Astrocyte (in vitro differentiated cells and primary cell): ENCODE measurements at regions not wholly inside any gene's neighbourhood (a gene's known extent, or its start where the extent isn't known, plus 50 kb on each side); places are given as distances from the start of the nearest gene placed in this dataset.
"Not testable (repeated sequence)": the region's sequence is repeated elsewhere in the genome, so short reads cannot be mapped to it uniquely, and the experiment has no call there.

Experiments used
- DNase-seq: peaks from one replicate; pipeline ENCODE4 v3.0.0-alpha.2; 2010; ENCODE audit warnings: low read depth
- FAIRE-seq: peaks from 2 replicates; lab custom pipeline; 2011; peaks lifted over from hg19 to GRCh38; lab: Jason Lieb, UNC
- H2AFZ ChIP-seq: 2 replicates; pipeline ENCODE4 v1.6.0; 2012; ENCODE audit warnings: low read depth, low read length, inconsistent platforms
- H3K27ac ChIP-seq: 2 replicates; pipeline ENCODE4 v1.5.1; 2011; ENCODE audit warnings: low read depth, low read length, inconsistent platforms
- H3K27me3 ChIP-seq: 2 replicates; pipeline ENCODE4 v1.6.0; 2011; ENCODE audit warnings: low read length, inconsistent platforms; ENCODE audit not compliant: insufficient read depth
- H3K36me3 ChIP-seq: 2 replicates; pipeline ENCODE4 v1.5.1; 2011; ENCODE audit warnings: low read length, inconsistent platforms; ENCODE audit not compliant: insufficient read depth
- H3K4me1 ChIP-seq: 2 replicates; pipeline ENCODE4 v1.5.1; 2011; ENCODE audit warnings: low read length, inconsistent platforms; ENCODE audit not compliant: insufficient read depth
- H3K4me2 ChIP-seq: 2 replicates; pipeline ENCODE4 v1.6.0; 2012; ENCODE audit warnings: low read length, inconsistent platforms
- H3K4me3 ChIP-seq: 2 replicates; pipeline ENCODE4 v1.5.1; 2011; ENCODE audit warnings: low read depth, mild to moderate bottlenecking, low read length, inconsistent platforms; ENCODE audit not compliant: insufficient read depth
- H3K79me2 ChIP-seq: 2 replicates; pipeline ENCODE4 v1.6.0; 2012; ENCODE audit warnings: mild to moderate bottlenecking, low read length, inconsistent platforms; ENCODE audit not compliant: insufficient read depth
- H3K9ac ChIP-seq: 2 replicates; pipeline ENCODE4 v1.6.0; 2012; ENCODE audit warnings: mild to moderate bottlenecking, low read length, inconsistent platforms
- H3K9me3 ChIP-seq: 2 replicates; pipeline ENCODE4 v1.5.1; 2012; ENCODE audit warnings: low read depth, mild to moderate bottlenecking, low read length, inconsistent platforms; ENCODE audit not compliant: insufficient read depth
- H4K20me1 ChIP-seq: 2 replicates; pipeline ENCODE4 v1.6.0; 2012; ENCODE audit warnings: low read length, inconsistent platforms; ENCODE audit not compliant: insufficient read depth
- H3K27ac Mint-ChIP-seq: one replicate; pipeline ENCODE4 v1.8.0; 2021; ENCODE audit warnings: mild to moderate bottlenecking, mixed read lengths; ENCODE audit not compliant: unreplicated experiment
- H3K27me3 Mint-ChIP-seq: one replicate; pipeline ENCODE4 v1.8.0; 2021; ENCODE audit warnings: low read depth, mixed read lengths; ENCODE audit not compliant: unreplicated experiment
- H3K36me3 Mint-ChIP-seq: one replicate; pipeline ENCODE4 v1.8.0; 2021; ENCODE audit warnings: low read depth, mixed read lengths; ENCODE audit not compliant: unreplicated experiment
- H3K4me1 Mint-ChIP-seq: one replicate; pipeline ENCODE4 v1.8.0; 2021; ENCODE audit warnings: low read depth, mixed read lengths; ENCODE audit not compliant: unreplicated experiment
- H3K4me3 Mint-ChIP-seq: one replicate; pipeline ENCODE4 v1.8.0; 2021; ENCODE audit warnings: mild to moderate bottlenecking, moderate library complexity, mixed read lengths; ENCODE audit not compliant: unreplicated experiment
- H3K9me3 Mint-ChIP-seq: one replicate; pipeline ENCODE4 v1.8.0; 2021; ENCODE audit warnings: mild to moderate bottlenecking, mixed read lengths; ENCODE audit not compliant: unreplicated experiment
- CTCF ChIP-seq: IDR thresholded peaks from 2 replicates; pipeline ENCODE4 v1.5.1; 2011; ENCODE audit warnings: low read depth, mild to moderate bottlenecking, inconsistent platforms, low read length, moderate library complexity; ENCODE audit not compliant: insufficient read depth
- EZH2 ChIP-seq: IDR thresholded peaks from 2 replicates; pipeline ENCODE4 v1.6.1; 2012; ENCODE audit warnings: mild to moderate bottlenecking, low read length, inconsistent platforms; ENCODE audit not compliant: insufficient read depth

GRCh38 chr6:135680964-135681913 is 170.3 kb upstream of the PDE7B start:
- TF ChIP-seq EZH2, result no peak
- no peak for TF ChIP-seq CTCF
- H3K4me3 Mint-ChIP-seq, result no peak overlapping the region
- no peak overlapping the region for H3K9ac ChIP-seq
- no peaks in the 10 kb centered on the region for H3K27me3 ChIP-seq
- H3K9me3 ChIP-seq, result no peaks in the 10 kb centered on the region
- no peaks in the 10 kb centered on the region for H3K4me1 ChIP-seq
- DNase-seq (peak; percentile 28), FAIRE-seq (no peak)
- H3K4me3 ChIP-seq, result no peak overlapping the region
- H4K20me1 ChIP-seq, result no peaks in the 10 kb centered on the region
- H3K4me2 ChIP-seq, result no peak overlapping the region
- no peaks in the 10 kb centered on the region for H3K36me3 Mint-ChIP-seq
- no peaks in the 10 kb centered on the region for H3K79me2 ChIP-seq
- no peak overlapping the region for H3K27ac Mint-ChIP-seq
- H2AFZ ChIP-seq, result no peak overlapping the region
- H3K27ac ChIP-seq, result no peak overlapping the region
- H3K4me1 Mint-ChIP-seq, result no peaks in the 10 kb centered on the region
- H3K27me3 Mint-ChIP-seq, result no peaks in the 10 kb centered on the region
- H3K36me3 ChIP-seq, result no peaks in the 10 kb centered on the region
- no peaks in the 10 kb centered on the region for H3K9me3 Mint-ChIP-seq

DNA sequence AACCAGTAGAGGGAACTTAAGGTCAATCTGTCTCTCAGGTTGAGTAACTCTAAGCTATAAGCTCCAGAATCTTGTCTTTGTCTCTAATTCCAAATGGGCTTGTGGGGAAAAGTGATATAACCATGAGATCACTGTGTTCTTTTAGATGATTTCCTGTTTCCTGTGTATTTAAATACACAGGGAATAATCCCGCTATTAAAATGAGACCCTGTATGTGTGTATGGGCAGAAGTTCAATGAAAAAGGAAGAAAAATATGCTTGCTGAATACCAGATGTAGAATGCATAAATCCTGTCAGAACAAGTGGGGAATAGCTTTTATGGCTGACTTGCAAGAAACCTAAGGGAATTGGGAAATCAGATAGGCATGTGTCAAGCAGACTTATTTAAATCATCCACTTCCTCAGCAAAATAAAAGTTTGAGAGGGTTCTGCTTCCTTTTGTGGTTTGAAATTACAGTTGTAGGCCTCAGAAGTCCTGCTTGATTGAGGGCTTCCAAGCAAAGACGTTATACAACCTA is 164.7 kb upstream of the PDE7B start:
- no peaks in the 10 kb centered on the region for H3K9me3 ChIP-seq
- no peak for FAIRE-seq
- H3K36me3 Mint-ChIP-seq, result peaks cover 2% of the 10 kb centered on the region
- H3K9ac ChIP-seq, result no peak overlapping the region
- TF ChIP-seq CTCF, result no peak
- no peak for TF ChIP-seq EZH2
- no peaks in the 10 kb centered on the region for H3K27me3 ChIP-seq
- no peaks in the 10 kb centered on the region for H3K79me2 ChIP-seq
- H3K27ac ChIP-seq, result no peak overlapping the region
- H3K9me3 Mint-ChIP-seq, result peaks cover 1% of the 10 kb centered on the region
- H3K27me3 Mint-ChIP-seq, result no peaks in the 10 kb centered on the region
- H3K27ac Mint-ChIP-seq, result no peak overlapping the region
- no peaks in the 10 kb centered on the region for H3K4me1 ChIP-seq
- no peaks in the 10 kb centered on the region for H4K20me1 ChIP-seq
- no peaks in the 10 kb centered on the region for H3K36me3 ChIP-seq
- H3K4me1 Mint-ChIP-seq, result peaks cover 5% of the 10 kb centered on the region
- H3K4me3 Mint-ChIP-seq, result no peak overlapping the region
- H2AFZ ChIP-seq, result peak overlapping the region; percentile 34
- no peak for DNase-seq
- H3K4me3 ChIP-seq, result no peak overlapping the region
- no peak overlapping the region for H3K4me2 ChIP-seq

DNA sequence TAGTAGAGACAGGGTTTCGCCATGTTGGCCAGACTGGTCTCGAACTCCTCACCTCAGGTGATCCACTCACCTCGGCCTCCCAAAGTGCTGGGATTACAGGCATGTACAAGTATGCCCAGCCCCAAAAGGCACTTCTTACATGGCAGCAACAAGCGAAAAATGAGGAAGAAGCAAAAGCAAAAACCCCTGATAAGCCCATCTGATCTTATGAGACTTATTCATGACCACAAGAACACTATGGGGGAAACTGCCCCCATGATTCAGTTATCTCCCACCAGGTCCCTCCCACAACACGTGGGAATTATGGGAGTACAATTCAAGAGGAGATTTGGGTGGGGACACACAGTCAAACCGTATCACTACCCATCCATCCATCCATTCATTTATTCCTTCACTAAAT is 163.0 kb upstream of the PDE7B start:
- not testable (repeated sequence) for H2AFZ ChIP-seq, H3K27ac ChIP-seq, H3K4me3 Mint-ChIP-seq, H3K9ac ChIP-seq, H3K27me3 Mint-ChIP-seq, H3K79me2 ChIP-seq, H3K27me3 ChIP-seq, H3K36me3 ChIP-seq, H3K4me2 ChIP-seq, FAIRE-seq, H4K20me1 ChIP-seq, H3K9me3 Mint-ChIP-seq, H3K4me1 ChIP-seq, H3K4me3 ChIP-seq, H3K9me3 ChIP-seq, H3K4me1 Mint-ChIP-seq, DNase-seq, H3K36me3 Mint-ChIP-seq
- H3K27ac Mint-ChIP-seq, result peak overlapping the region; percentile 83
